GM18951 (cell line): ENCODE measurements at regions not wholly inside any gene's neighbourhood (a gene's known extent, or its start where the extent isn't known, plus 50 kb on each side); places are given as distances from the start of the nearest gene placed in this dataset.
"Not testable (repeated sequence)": the region's sequence is repeated elsewhere in the genome, so short reads cannot be mapped to it uniquely, and the experiment has no call there.

Experiments used
- POLR2A ChIP-seq: IDR thresholded peaks from 4 replicates; pipeline ENCODE4 v1.6.1; 2011; ENCODE audit warnings: mild to moderate bottlenecking; ENCODE audit not compliant: insufficient read length, insufficient read depth; ENCODE audit errors: extremely low read depth
- in situ Hi-C: fragments of 300-500 bp; cut with MboI; formaldehyde crosslinking; loops from one replicate; pipeline ENCODE4 v1.12.0; 2022; ENCODE audit warnings: low sequenced_read_pairs, mixed read lengths, inconsistent platforms; ENCODE audit not compliant: unreplicated experiment

DNA sequence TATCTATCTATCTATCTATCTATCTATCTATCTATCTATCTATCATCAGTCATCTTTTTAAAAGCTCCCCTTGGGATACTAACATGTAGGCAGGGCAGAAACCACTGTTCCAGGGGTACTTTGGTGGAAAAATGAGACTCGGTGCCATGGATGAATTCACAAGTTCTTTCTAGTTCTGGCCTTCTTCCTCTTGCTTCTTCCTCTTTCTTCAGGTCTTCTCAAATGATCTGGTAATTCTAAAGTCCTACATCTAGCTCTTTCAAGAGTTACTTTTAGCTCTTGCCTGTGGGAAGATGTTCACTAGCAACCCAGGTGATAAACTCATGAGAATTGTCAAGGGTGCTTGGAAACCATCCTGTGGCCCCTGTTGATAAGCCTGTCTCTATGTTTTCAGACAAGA, 168.5 kb upstream of the TBC1D5 start:
- in situ Hi-C loops = no loop called here
- no peak for TF ChIP-seq POLR2A

GRCh38 chr3:17909714-17910113, 167.3 kb upstream of the TBC1D5 start:
- in situ Hi-C loops = no loop called here
- TF ChIP-seq POLR2A = no peak

- TF ChIP-seq POLR2A = no peak
- in situ Hi-C loops = no loop called here
Measured at GRCh38 chr3:17908399-17909191, 166.2 kb upstream of the TBC1D5 start.

DNA sequence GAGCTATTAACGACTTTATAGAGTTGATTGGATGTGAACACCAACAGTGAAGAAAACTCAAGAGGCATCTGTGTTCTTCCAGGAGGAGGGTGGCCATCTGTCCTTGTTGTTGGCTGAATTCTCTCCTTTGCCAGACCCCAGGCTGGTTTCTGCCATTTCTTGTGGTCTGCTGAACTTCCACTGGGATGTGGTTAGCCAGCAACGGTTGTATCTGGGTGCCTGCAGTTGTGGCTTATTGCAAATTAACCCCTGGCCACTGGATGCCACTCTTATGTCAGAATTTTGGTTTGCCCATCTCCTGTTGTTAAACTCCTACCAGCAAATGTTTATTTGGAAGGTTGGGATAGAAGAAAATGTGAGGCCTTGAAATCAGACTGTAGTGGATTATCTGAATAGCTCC, 163.6 kb upstream of the TBC1D5 start:
- in situ Hi-C loops = no loop called here
- TF ChIP-seq POLR2A = no peak

DNA sequence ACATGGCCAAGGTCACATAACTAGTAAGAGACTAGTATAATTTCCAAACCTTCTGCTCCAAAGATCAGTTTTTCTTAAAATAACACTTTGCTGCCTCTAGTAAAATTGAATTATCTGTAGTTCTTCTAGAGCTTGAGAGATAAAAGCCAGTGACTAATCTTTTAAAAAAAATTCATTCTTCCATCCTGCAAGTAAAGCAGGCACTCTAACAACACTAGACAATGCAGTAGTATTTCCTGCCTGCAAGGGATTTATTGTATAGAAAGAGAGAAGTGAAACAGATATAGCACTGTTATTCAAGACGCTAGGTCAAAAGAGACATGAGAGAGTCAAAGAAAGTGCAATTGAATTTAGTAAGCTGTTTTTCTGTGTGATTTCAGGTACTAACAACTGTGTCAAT, 159.5 kb upstream of the TBC1D5 start:
- in situ Hi-C loops = no loop called here
- no peak for TF ChIP-seq POLR2A

GRCh38 chr3:17894434-17895060, 152.1 kb upstream of the TBC1D5 start:
- no peak for TF ChIP-seq POLR2A
- in situ Hi-C loops = no loop called here

- TF ChIP-seq POLR2A = no peak
- in situ Hi-C loops = no loop called here
Measured at GRCh38 chr3:17891139-17891856, 148.9 kb upstream of the TBC1D5 start.

DNA sequence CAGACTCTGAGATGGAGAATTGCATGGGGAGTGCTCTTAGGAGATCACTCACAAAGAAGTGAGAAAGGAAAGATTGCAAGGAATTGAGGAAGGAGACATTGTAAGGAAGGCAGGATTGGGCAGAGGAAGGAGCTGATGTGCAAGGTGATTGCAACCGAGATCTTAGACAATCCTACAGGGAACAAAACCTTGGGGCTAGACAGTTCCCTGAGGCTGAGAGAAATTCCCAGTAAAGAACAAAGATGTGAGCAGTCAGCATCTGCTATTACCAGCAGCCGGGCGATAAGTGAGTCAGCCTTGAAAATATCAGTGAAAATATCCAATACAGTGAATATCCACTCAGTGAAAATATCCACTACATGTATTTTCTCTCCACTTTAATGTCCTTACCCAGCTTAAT, 143.6 kb upstream of the TBC1D5 start:
- in situ Hi-C loops = no loop called here
- no peak for TF ChIP-seq POLR2A

- in situ Hi-C loops = no loop called here
- TF ChIP-seq POLR2A = no peak
Measured at GRCh38 chr3:17882981-17883380, 140.6 kb upstream of the TBC1D5 start.

DNA sequence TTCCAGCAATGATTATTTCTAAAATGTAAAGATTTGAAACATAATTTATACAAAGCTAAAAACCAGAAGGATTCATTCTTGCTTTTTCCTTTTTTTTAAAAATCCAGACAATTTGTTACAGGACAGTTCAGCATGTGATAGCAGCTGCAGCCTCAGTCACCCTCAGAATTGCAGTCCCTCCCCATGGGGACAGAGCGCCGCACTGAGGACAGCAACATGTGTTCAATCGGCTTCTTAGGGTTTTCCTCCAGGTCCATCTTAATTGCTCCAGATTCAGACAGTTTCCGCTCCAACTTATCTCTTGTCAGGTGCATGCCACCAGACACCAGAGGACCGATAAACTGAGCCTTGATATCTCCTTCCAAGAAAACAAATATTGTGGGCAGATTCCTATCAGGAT, 134.9 kb upstream of the TBC1D5 start:
- TF ChIP-seq POLR2A = no peak
- in situ Hi-C loops = no loop called here

GRCh38 chr3:17874636-17875035, 132.2 kb upstream of the TBC1D5 start:
- no peak for TF ChIP-seq POLR2A
- in situ Hi-C loops = no loop called here

- in situ Hi-C loops = no loop called here
Measured at GRCh38 chr3:17872457-17872856, 130.0 kb upstream of the TBC1D5 start.

GRCh38 chr3:17865631-17866030, 123.2 kb upstream of the TBC1D5 start:
- in situ Hi-C loops = no loop called here
- no peak for TF ChIP-seq POLR2A

More at GRCh38 chr3:17872457-17872856, 130.0 kb upstream of the TBC1D5 start:
- no peak for TF ChIP-seq POLR2A

DNA sequence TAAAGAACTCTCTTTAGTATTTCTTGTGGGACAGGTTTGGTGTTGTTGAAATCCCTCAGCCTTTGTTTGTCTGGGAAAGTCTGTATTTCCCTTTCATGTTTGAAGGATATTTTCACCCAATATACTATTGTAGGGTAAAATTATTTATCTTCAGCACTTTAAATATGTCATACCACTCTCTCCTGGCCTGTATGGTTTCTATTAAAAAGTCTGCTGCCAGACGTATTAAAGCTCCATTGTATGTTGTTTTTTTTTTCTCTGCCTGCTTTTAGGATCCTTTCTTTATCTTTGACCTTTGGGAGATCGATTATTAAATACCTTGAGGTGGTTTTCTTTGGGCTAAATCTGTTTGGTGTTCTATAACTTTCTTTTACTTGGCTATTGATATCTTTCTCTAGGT, 119.0 kb upstream of the TBC1D5 start:
- in situ Hi-C loops = no loop called here
- no peak for TF ChIP-seq POLR2A

DNA sequence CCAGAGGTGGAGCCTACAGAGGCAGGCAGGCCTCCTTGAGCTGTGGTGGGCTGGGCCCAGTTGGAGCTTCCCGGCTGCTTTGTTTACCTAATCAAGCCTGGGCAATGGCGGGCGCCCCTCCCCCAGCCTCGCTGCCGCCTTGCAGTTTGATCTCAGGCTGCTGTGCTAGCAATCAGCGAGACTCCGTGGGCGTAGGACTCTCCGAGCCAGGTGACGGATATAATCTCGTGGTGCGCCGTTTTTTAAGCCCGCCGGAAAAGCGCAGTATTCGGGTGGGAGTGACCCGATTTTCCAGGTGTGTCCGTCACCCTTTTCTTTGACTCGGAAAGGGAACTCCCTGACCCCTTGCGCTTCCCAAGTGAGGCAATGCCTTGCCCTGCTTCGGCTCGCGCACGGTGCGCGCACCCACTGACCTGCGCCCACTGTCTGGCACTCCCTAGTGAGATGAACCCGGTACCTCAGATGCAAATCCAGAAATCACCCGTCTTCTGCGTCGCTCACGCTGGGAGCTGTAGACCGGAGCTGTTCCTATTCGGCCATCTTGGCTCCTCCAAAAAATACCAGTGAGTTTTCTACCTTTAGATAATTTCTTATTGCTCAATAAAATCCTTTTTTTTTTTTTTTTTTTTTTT, 118.5 kb upstream of the TBC1D5 start:
- in situ Hi-C loops = not testable (repeated sequence)
